Esophagus squamous epithelium (tissue), 4 donors: ENCODE measurements at regions not wholly inside any gene's neighbourhood (a gene's known extent, or its start where the extent isn't known, plus 50 kb on each side); places are given as distances from the start of the nearest gene placed in this dataset.

ENCODE experiments used
- POLR2A ChIP-seq, 4 donors: fragments of 450-650 bp; IDR thresholded peaks; one replicate each; pipeline ENCODE4 v1.6.1; 2017; ENCODE audit warnings: antibody characterized with exemption in 4 of 4, mild to moderate bottlenecking in 4 of 4, moderate library complexity in 3 of 4
- TF ChIP-seq, protein P1 (sequence below), 6 experiments: fragments of 450-650 bp in 4 of 6; fragments of 200-600 bp in 2 of 6; sonication (generic) in 2 of 6; IDR thresholded peaks; one replicate each; pipeline ENCODE4 v1.5.1; 2016 to 2019; ENCODE audit warnings: antibody characterized with exemption in 6 of 6, mild to moderate bottlenecking in 4 of 6, moderate library complexity in 4 of 6

DNA sequence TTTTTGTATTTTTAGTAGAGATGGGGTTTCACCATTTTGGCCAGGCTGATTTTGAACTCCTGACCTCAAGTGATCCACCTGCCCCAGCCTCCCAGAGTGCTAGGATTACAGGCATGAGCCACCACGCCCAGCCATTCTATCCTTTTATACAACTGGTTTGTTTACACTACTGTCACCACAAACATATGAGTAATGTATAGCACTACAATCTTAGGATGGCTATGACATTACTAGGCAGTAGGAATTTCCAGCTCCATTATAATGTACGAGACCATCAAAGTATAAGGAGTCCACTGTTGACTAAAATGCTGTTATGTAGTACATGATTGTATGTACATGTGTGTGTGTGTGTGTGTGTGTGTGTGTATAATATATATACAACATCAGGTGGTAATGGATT, 1126.1 kb upstream of the LRRN3 start:
- TF ChIP-seq, protein P1, sequence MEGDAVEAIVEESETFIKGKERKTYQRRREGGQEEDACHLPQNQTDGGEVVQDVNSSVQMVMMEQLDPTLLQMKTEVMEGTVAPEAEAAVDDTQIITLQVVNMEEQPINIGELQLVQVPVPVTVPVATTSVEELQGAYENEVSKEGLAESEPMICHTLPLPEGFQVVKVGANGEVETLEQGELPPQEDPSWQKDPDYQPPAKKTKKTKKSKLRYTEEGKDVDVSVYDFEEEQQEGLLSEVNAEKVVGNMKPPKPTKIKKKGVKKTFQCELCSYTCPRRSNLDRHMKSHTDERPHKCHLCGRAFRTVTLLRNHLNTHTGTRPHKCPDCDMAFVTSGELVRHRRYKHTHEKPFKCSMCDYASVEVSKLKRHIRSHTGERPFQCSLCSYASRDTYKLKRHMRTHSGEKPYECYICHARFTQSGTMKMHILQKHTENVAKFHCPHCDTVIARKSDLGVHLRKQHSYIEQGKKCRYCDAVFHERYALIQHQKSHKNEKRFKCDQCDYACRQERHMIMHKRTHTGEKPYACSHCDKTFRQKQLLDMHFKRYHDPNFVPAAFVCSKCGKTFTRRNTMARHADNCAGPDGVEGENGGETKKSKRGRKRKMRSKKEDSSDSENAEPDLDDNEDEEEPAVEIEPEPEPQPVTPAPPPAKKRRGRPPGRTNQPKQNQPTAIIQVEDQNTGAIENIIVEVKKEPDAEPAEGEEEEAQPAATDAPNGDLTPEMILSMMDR (IDR thresholded peaks at IDR 0.05) = no peak
- no peak for TF ChIP-seq POLR2A (IDR thresholded peaks at IDR 0.05)
